ENCODE measurements at regions not wholly inside any gene's neighbourhood (a gene's known extent, or its start where the extent isn't known, plus 50 kb on each side); places are given as distances from the start of the nearest gene placed in this dataset.

DNA sequence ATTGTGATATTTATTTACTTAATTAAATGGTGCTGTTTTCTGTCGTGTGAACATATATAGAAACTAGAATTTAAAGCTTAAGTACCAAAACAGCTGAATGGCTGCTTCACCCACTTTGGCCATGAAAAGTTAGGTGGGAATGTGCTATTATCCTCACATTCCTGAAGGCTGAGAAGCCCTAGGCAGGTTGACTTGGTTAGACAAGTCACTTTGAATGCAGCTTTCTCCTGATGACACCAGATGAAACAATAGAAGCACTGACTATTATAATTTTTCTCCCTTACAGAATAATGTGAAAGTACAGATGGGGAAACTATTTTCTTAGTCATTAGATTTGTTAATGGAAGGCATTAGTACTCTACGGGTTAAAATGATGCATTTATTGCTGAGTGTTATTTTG, 65.1 kb upstream of the C5orf46 start:
- no peak for TF ChIP-seq SIN3A (IDR thresholded peaks at IDR 0.05; ENCODE audit: borderline replicate concordance, insufficient read depth, low read depth, low read length)
- no peak for TF ChIP-seq POLR2AphosphoS5 (IDR thresholded peaks at IDR 0.05; ENCODE audit: low read depth, low read length)
- TF ChIP-seq, protein P1, sequence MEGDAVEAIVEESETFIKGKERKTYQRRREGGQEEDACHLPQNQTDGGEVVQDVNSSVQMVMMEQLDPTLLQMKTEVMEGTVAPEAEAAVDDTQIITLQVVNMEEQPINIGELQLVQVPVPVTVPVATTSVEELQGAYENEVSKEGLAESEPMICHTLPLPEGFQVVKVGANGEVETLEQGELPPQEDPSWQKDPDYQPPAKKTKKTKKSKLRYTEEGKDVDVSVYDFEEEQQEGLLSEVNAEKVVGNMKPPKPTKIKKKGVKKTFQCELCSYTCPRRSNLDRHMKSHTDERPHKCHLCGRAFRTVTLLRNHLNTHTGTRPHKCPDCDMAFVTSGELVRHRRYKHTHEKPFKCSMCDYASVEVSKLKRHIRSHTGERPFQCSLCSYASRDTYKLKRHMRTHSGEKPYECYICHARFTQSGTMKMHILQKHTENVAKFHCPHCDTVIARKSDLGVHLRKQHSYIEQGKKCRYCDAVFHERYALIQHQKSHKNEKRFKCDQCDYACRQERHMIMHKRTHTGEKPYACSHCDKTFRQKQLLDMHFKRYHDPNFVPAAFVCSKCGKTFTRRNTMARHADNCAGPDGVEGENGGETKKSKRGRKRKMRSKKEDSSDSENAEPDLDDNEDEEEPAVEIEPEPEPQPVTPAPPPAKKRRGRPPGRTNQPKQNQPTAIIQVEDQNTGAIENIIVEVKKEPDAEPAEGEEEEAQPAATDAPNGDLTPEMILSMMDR (IDR thresholded peaks at IDR 0.05) = no peak
- TF ChIP-seq, protein P2, sequence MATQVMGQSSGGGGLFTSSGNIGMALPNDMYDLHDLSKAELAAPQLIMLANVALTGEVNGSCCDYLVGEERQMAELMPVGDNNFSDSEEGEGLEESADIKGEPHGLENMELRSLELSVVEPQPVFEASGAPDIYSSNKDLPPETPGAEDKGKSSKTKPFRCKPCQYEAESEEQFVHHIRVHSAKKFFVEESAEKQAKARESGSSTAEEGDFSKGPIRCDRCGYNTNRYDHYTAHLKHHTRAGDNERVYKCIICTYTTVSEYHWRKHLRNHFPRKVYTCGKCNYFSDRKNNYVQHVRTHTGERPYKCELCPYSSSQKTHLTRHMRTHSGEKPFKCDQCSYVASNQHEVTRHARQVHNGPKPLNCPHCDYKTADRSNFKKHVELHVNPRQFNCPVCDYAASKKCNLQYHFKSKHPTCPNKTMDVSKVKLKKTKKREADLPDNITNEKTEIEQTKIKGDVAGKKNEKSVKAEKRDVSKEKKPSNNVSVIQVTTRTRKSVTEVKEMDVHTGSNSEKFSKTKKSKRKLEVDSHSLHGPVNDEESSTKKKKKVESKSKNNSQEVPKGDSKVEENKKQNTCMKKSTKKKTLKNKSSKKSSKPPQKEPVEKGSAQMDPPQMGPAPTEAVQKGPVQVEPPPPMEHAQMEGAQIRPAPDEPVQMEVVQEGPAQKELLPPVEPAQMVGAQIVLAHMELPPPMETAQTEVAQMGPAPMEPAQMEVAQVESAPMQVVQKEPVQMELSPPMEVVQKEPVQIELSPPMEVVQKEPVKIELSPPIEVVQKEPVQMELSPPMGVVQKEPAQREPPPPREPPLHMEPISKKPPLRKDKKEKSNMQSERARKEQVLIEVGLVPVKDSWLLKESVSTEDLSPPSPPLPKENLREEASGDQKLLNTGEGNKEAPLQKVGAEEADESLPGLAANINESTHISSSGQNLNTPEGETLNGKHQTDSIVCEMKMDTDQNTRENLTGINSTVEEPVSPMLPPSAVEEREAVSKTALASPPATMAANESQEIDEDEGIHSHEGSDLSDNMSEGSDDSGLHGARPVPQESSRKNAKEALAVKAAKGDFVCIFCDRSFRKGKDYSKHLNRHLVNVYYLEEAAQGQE (IDR thresholded peaks at IDR 0.05; ENCODE audit: insufficient read depth in 1 of 2, low read depth in 2 of 2, low read length in 1 of 2) = no peak
